Ishikawa (cell line): ENCODE measurements at regions not wholly inside any gene's neighbourhood (a gene's known extent, or its start where the extent isn't known, plus 50 kb on each side); places are given as distances from the start of the nearest gene placed in this dataset.

Source experiments
- CEBPB ChIP-seq: IDR thresholded peaks from 2 replicates; pipeline ENCODE4 v1.6.1; 2012
- CREB1 ChIP-seq: IDR thresholded peaks from 2 replicates; pipeline ENCODE4 v1.6.1; 2012; ENCODE audit warnings: low read depth
- EGR1 ChIP-seq: IDR thresholded peaks from 2 replicates; pipeline ENCODE4 v1.6.1; 2012
- EP300 ChIP-seq: IDR thresholded peaks from 2 replicates; pipeline ENCODE4 v1.6.1; 2012; ENCODE audit warnings: borderline replicate concordance
- FOXM1 ChIP-seq: IDR thresholded peaks from 2 replicates; pipeline ENCODE4 v1.6.1; 2012; ENCODE audit warnings: low read depth, borderline replicate concordance
- NFIC ChIP-seq: IDR thresholded peaks from 2 replicates; pipeline ENCODE4 v1.6.1; 2012
- RAD21 ChIP-seq: IDR thresholded peaks from 2 replicates; pipeline ENCODE4 v1.6.1; 2012; ENCODE audit warnings: low read depth
- TAF1 ChIP-seq: IDR thresholded peaks from 2 replicates; pipeline ENCODE4 v1.6.1; 2012; ENCODE audit warnings: low read depth, mild to moderate bottlenecking
- TCF12 ChIP-seq: IDR thresholded peaks from 2 replicates; pipeline ENCODE4 v1.6.1; 2012; ENCODE audit warnings: low read depth
- TEAD4 ChIP-seq: IDR thresholded peaks from 2 replicates; pipeline ENCODE4 v1.6.1; 2012
- YY1 ChIP-seq: IDR thresholded peaks from 2 replicates; pipeline ENCODE4 v1.6.1; 2012; ENCODE audit warnings: low read depth
- ZBTB7A ChIP-seq: IDR thresholded peaks from 2 replicates; pipeline ENCODE4 v1.6.1; 2012; ENCODE audit warnings: low read depth
- TF ChIP-seq, protein P1 (sequence below): IDR thresholded peaks from 2 replicates; pipeline ENCODE4 v1.6.1; 2012; ENCODE audit warnings: low read depth, mild to moderate bottlenecking
- TF ChIP-seq, protein P2 (sequence below): IDR thresholded peaks from 2 replicates; pipeline ENCODE4 v1.6.1; 2012
- TF ChIP-seq, protein P3 (sequence below): IDR thresholded peaks from 2 replicates; pipeline ENCODE4 v1.6.1; 2012

DNA sequence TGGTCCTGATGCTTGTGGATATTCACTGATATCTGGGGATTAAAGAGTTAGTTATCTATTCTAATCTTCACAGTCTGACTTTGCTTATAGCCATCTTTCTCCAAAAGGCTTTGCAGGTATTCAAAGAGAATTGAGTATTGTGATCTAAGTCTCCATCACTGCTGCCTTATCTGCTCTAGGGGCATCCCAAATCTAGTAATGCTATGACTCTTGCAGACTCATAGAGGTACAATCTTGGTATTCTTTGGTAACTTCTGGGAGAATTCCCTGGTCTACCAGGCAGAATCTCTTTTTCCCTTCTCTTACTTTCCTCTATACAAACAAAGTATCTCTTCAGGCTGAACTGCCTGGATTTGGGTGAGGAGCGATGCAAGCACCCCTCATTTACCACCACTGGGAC, 746.3 kb downstream of the JRKL start:
- TF ChIP-seq RAD21, result no peak
- no peak for TF ChIP-seq EP300
- TF ChIP-seq, protein P1, sequence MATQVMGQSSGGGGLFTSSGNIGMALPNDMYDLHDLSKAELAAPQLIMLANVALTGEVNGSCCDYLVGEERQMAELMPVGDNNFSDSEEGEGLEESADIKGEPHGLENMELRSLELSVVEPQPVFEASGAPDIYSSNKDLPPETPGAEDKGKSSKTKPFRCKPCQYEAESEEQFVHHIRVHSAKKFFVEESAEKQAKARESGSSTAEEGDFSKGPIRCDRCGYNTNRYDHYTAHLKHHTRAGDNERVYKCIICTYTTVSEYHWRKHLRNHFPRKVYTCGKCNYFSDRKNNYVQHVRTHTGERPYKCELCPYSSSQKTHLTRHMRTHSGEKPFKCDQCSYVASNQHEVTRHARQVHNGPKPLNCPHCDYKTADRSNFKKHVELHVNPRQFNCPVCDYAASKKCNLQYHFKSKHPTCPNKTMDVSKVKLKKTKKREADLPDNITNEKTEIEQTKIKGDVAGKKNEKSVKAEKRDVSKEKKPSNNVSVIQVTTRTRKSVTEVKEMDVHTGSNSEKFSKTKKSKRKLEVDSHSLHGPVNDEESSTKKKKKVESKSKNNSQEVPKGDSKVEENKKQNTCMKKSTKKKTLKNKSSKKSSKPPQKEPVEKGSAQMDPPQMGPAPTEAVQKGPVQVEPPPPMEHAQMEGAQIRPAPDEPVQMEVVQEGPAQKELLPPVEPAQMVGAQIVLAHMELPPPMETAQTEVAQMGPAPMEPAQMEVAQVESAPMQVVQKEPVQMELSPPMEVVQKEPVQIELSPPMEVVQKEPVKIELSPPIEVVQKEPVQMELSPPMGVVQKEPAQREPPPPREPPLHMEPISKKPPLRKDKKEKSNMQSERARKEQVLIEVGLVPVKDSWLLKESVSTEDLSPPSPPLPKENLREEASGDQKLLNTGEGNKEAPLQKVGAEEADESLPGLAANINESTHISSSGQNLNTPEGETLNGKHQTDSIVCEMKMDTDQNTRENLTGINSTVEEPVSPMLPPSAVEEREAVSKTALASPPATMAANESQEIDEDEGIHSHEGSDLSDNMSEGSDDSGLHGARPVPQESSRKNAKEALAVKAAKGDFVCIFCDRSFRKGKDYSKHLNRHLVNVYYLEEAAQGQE, result no peak
- TF ChIP-seq CREB1, result no peak
- no peak for TF ChIP-seq ZBTB7A
- no peak for TF ChIP-seq NFIC
- TF ChIP-seq, protein P2, sequence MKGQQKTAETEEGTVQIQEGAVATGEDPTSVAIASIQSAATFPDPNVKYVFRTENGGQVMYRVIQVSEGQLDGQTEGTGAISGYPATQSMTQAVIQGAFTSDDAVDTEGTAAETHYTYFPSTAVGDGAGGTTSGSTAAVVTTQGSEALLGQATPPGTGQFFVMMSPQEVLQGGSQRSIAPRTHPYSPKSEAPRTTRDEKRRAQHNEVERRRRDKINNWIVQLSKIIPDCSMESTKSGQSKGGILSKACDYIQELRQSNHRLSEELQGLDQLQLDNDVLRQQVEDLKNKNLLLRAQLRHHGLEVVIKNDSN, result no peak
- no peak for TF ChIP-seq TEAD4
- no peak for TF ChIP-seq FOXM1
- no peak for TF ChIP-seq TAF1
- TF ChIP-seq, protein P3, sequence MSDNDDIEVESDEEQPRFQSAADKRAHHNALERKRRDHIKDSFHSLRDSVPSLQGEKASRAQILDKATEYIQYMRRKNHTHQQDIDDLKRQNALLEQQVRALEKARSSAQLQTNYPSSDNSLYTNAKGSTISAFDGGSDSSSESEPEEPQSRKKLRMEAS, result no peak
- no peak for TF ChIP-seq CEBPB
- no peak for TF ChIP-seq EGR1
- TF ChIP-seq YY1, result no peak

DNA sequence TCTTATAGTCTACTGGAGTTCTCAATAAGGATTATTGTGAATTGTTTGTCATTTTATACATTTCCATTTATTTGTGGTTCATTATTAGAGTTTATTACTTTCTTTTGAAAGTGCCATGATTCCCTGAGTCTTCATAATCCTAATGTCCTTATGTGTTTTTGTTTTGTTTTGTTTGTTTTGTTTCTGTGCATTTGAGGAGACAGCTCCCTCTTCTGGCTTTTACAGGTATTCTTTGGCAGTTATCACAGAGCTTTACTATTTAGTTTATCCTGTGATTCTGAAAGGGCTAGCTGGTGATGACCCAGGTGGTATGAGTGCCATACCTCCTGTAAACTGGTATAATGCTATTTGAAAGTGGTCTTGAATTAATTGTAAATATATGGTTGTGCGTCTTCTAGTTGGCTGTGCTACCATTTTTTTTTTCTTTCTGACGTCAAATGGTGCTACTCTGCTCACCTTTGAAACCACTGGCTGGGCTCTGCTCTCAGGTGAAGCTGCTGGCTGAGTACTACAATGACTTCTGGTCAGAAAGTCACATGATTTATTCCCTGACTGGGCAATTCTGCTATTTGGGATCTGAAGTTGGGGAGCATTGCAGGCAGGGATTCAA, 751.2 kb downstream of the JRKL start:
- TF ChIP-seq NFIC, result no peak
- TF ChIP-seq, protein P1, result no peak
- TF ChIP-seq YY1, result no peak
- TF ChIP-seq, protein P2, result no peak
- no peak for TF ChIP-seq TEAD4
- TF ChIP-seq EGR1, result no peak
- TF ChIP-seq RAD21, result peak; percentile 62

DNA sequence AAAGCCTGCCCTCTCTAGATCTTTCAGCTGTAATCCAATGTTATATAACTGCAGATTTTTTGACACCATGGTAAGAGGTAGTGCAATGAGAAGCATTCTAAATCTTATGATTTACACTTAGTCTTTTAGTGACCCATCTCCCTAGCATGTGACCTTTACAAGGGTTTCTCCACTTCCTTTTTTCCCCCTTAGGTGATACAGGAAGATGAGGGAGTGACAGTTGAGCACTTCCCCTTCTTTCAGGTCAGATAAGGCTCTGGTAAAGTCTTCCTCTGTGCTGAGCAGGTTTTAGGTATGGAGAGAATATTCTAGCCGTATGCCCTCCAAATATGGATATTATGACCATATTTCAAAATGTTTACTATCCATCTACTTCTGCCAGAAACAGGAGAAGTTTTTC, 753.6 kb downstream of the JRKL start:
- TF ChIP-seq, protein P2, result no peak
- no peak for TF ChIP-seq TAF1
- no peak for TF ChIP-seq FOXM1
- no peak for TF ChIP-seq EGR1
- TF ChIP-seq, protein P3, result no peak
- TF ChIP-seq TEAD4, result no peak
- no peak for TF ChIP-seq RAD21
- no peak for TF ChIP-seq NFIC
- TF ChIP-seq TCF12, result no peak
- no peak for TF ChIP-seq CEBPB
- TF ChIP-seq EP300, result no peak
- TF ChIP-seq ZBTB7A, result no peak

DNA sequence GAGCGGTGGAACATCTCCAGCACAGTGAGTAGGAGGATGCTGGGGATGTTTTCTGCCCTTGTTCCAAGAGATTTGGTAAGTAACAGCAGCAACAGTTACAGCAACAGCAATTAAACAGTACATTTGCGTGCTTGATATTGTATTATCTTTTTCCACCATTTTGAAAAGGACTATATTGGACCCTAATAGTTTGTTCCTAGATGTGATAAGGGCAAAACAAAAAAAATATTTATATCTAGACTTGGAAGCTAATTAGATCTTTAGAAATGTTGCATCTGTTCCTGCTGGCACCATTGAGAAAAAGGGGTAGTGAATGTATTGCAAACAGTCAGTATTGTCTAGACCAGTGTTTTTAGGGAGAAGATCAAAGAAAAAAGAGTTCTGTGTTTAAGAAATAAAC, 759.9 kb downstream of the JRKL start:
- TF ChIP-seq ZBTB7A, result no peak
- no peak for TF ChIP-seq CEBPB
- TF ChIP-seq CREB1, result no peak
- TF ChIP-seq, protein P3, result no peak
- TF ChIP-seq, protein P2, result no peak
- TF ChIP-seq, protein P1, result no peak
- TF ChIP-seq RAD21, result no peak
- no peak for TF ChIP-seq NFIC
- no peak for TF ChIP-seq TAF1
- TF ChIP-seq TCF12, result no peak
- no peak for TF ChIP-seq EGR1
- no peak for TF ChIP-seq FOXM1
- TF ChIP-seq YY1, result no peak
- no peak for TF ChIP-seq TEAD4
- TF ChIP-seq EP300, result no peak
